Astrocyte of the spinal cord (primary cell): ENCODE measurements at regions not wholly inside any gene's neighbourhood (a gene's known extent, or its start where the extent isn't known, plus 50 kb on each side); places are given as distances from the start of the nearest gene placed in this dataset.
"Not testable (repeated sequence)": the region's sequence is repeated elsewhere in the genome, so short reads cannot be mapped to it uniquely, and the experiment has no call there.

Experiments
- DNase-seq: peaks from one replicate; pipeline ENCODE4 v3.0.0; 2011; ENCODE audit warnings: low read depth, low spot score
- H3K4me3 ChIP-seq: 2 replicates; pipeline ENCODE4 v1.5.1; 2011; ENCODE audit warnings: low read depth, mild to moderate bottlenecking, low read length, moderate library complexity
- CTCF ChIP-seq: IDR thresholded peaks from 2 replicates; pipeline ENCODE4 v1.5.1; 2012; ENCODE audit warnings: low read depth, mild to moderate bottlenecking, low read length, inconsistent platforms
- in situ Hi-C: cut with HindIII; loops from 2 replicates; pipeline ENCODE4 v1.10.0; 2017; ENCODE audit warnings: low sequenced_read_pairs

- DNase-seq = no peak
- in situ Hi-C loops = no loop called here
- TF ChIP-seq CTCF = no peak
These were observed 94.8 kb downstream of the ETS2 start for GRCh38 chr21:38900499-38900898.

GRCh38 chr21:38899985-38900384 is 94.3 kb downstream of the ETS2 start:
- in situ Hi-C loops, DNase-seq: not testable (repeated sequence)

More at GRCh38 chr21:38900499-38900898, 94.8 kb downstream of the ETS2 start:
- H3K4me3 ChIP-seq = no peak overlapping the region

GRCh38 chr21:38899277-38899947 is 93.7 kb downstream of the ETS2 start:
- in situ Hi-C loops = no loop called here
- H3K4me3 ChIP-seq = no peak overlapping the region
- TF ChIP-seq CTCF = no peak
- no peak for DNase-seq

More at GRCh38 chr21:38899985-38900384, 94.3 kb downstream of the ETS2 start:
- H3K4me3 ChIP-seq = not testable (repeated sequence)

GRCh38 chr21:38898422-38899096 is 92.8 kb downstream of the ETS2 start:
- in situ Hi-C loops = no loop called here

GRCh38 chr21:38897532-38898421 is 92.0 kb downstream of the ETS2 start:
- in situ Hi-C loops = no loop called here
- H3K4me3 ChIP-seq = no peak overlapping the region
- no peak for TF ChIP-seq CTCF
- no peak for DNase-seq

More at GRCh38 chr21:38898422-38899096, 92.8 kb downstream of the ETS2 start:
- no peak overlapping the region for H3K4me3 ChIP-seq
- no peak for DNase-seq
- no peak for TF ChIP-seq CTCF

- in situ Hi-C loops = no loop called here
- no peak for TF ChIP-seq CTCF
- H3K4me3 ChIP-seq = no peak overlapping the region
- no peak for DNase-seq
These were observed 89.2 kb downstream of the ETS2 start for GRCh38 chr21:38894899-38895298.
